ENCODE measurements at regions not wholly inside any gene's neighbourhood (a gene's known extent, or its start where the extent isn't known, plus 50 kb on each side); places are given as distances from the start of the nearest gene placed in this dataset.
A peak's percentile ranks its signal among the peaks of the same experiment; 100 is the strongest.

- no peak overlapping the region for H3K4me3 ChIP-seq (ENCODE audit: low read depth, low read length)
- POLR2A ChIA-PET, result interaction anchor here (1.0 kb wide), 1 partner anchor 77 kb away, joined by 4 read pairs; no protein-coding TSS in a partner anchor
- DNase-seq (ENCODE audit: low read depth, low spot score), result peak; percentile 52
- CTCF ChIA-PET, result interaction anchor here (1.1 kb wide), 1 partner anchor 9 kb away, joined by 3 read pairs; no protein-coding TSS in a partner anchor
- TF ChIP-seq, protein P1, sequence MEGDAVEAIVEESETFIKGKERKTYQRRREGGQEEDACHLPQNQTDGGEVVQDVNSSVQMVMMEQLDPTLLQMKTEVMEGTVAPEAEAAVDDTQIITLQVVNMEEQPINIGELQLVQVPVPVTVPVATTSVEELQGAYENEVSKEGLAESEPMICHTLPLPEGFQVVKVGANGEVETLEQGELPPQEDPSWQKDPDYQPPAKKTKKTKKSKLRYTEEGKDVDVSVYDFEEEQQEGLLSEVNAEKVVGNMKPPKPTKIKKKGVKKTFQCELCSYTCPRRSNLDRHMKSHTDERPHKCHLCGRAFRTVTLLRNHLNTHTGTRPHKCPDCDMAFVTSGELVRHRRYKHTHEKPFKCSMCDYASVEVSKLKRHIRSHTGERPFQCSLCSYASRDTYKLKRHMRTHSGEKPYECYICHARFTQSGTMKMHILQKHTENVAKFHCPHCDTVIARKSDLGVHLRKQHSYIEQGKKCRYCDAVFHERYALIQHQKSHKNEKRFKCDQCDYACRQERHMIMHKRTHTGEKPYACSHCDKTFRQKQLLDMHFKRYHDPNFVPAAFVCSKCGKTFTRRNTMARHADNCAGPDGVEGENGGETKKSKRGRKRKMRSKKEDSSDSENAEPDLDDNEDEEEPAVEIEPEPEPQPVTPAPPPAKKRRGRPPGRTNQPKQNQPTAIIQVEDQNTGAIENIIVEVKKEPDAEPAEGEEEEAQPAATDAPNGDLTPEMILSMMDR (IDR thresholded peaks at IDR 0.05; ENCODE audit: insufficient read depth, low read length, missing control alignments), result no peak
Measured at GRCh38 chr6:74749211-74750147, 456.4 kb downstream of the COL12A1 start.

DNA sequence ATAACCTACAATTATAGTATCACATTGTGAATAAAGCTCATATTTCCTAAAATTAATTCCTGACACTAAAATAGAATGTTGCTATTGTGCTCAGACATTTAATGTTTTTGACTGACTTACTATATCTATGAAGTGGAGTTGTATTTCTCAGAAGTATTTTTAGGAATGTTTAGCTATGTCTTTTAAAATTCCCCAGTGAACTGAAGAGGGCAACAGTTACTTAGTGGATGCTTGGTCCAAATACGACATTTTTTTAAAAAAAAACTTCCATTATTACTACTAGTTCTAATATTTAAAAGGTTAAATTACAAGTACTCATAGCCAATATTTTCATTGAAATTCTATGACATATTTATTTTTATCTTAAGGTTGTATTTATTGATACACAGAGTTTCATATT, 460.2 kb downstream of the COL12A1 start:
- no peak for DNase-seq (ENCODE audit: low read depth, low spot score)
- no peak overlapping the region for H3K4me3 ChIP-seq (ENCODE audit: low read depth, low read length)
- TF ChIP-seq, protein P1 (IDR thresholded peaks at IDR 0.05; ENCODE audit: insufficient read depth, low read length, missing control alignments), result no peak
- CTCF ChIA-PET, result no interaction called here
- POLR2A ChIA-PET, result no interaction called here

DNA sequence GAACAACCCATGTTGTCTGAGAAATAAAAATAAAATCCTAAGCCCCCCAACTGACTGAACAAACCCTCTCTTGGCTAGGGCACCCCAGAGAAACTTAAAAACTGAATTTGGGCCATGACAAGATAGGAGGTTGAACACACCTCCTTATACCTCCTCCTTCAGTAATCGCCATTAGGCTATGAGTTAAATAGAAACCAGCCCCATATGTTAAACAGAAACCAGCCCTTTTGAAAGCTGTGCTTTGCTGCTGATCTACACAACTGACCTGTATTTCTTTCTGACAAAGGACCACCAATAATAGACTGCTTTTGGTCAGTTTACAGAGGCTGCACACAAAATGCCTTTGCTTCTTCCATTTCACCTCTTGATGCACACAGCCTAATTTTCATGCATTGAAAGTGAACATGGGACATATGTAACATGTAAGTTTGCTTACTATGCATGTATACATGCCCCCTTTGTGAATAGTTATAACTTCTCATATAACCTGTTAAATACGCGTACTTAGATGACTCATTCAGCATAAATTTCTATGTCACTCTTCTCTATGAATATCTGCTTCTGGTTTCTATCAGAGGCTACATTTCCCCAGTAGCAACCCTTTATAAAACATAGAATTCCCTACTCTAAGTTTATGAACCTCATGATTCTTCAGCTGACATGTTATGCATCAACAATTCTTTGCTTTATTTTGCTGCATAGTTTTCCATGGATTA, 462.9 kb downstream of the COL12A1 start:
- TF ChIP-seq, protein P1 (IDR thresholded peaks at IDR 0.05; ENCODE audit: insufficient read depth, low read length, missing control alignments), result no peak
- ChIA-PET CTCF (interaction anchor here (1.0 kb wide), 2 partner anchors 12 to 466 kb away, joined by 4 to 5 read pairs; no protein-coding TSS in a partner anchor), POLR2A (no interaction called here)
- no peak for DNase-seq (ENCODE audit: low read depth, low spot score)
- H3K4me3 ChIP-seq (ENCODE audit: low read depth, low read length), result no peak overlapping the region

GRCh38 chr6:74741646-74742045, 464.2 kb downstream of the COL12A1 start:
- ChIA-PET POLR2A (interaction anchor here (0.6 kb wide), 1 partner anchor 128 kb away, joined by 3 read pairs; no protein-coding TSS in a partner anchor), CTCF (no interaction called here)
- TF ChIP-seq, protein P1 (IDR thresholded peaks at IDR 0.05; ENCODE audit: insufficient read depth, low read length, missing control alignments), result no peak

GRCh38 chr6:74735304-74735703, 470.5 kb downstream of the COL12A1 start:
- DNase-seq (ENCODE audit: low read depth, low spot score), result peak; percentile 90
- CTCF ChIA-PET, result interaction anchor here (1.7 kb wide), 1 partner anchor 326 kb away, joined by 10 read pairs; no protein-coding TSS in a partner anchor
- TF ChIP-seq, protein P1 (IDR thresholded peaks at IDR 0.05; ENCODE audit: insufficient read depth, low read length, missing control alignments), result no peak
- H3K4me3 ChIP-seq (ENCODE audit: low read depth, low read length), result no peak overlapping the region
- POLR2A ChIA-PET, result interaction anchor here (1.0 kb wide), 1 partner anchor 469 kb away, joined by 3 read pairs; no protein-coding TSS in a partner anchor

More at GRCh38 chr6:74741646-74742045, 464.2 kb downstream of the COL12A1 start:
- H3K4me3 ChIP-seq (ENCODE audit: low read depth, low read length), result no peak overlapping the region
- DNase-seq (ENCODE audit: low read depth, low spot score), result no peak
